ENCODE measurements at regions not wholly inside any gene's neighbourhood (a gene's known extent, or its start where the extent isn't known, plus 50 kb on each side); places are given as distances from the start of the nearest gene placed in this dataset.

DNA sequence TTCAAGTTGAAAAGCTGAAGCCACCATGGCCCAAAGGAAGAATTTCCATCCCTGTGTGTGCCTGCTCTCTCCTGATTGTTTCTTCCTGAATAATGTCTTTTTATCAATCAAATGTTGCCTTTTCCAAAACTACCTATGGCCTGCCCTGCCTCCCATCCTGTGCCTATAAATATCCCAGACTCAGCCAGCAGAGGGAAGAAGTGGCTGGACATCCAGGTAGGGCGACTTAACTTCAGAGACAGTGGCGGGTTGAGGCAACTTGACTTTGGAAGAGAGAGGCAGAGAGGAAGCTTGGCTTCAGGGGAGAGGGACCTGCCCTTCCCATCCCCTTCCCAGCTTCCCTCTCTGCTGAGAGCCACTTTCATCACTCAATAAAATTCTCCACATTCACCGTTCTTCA is 133.0 kb downstream of the LCA5 start:
- Mint-ChIP-seq H3K27ac (no peak overlapping the region), H3K9me3 (no peaks in the 10 kb centered on the region), H3K27me3 (ENCODE audit: insufficient read depth) (no peaks in the 10 kb centered on the region)

GRCh38 chr6:79403563-79403962 is 133.7 kb downstream of the LCA5 start:
- peaks cover 4% of the 10 kb centered on the region for H3K4me1 ChIP-seq (ENCODE audit: control insufficient read depth, insufficient read depth, low read length)
- no peaks in the 10 kb centered on the region for H3K27me3 ChIP-seq (ENCODE audit: control insufficient read depth, insufficient read depth, low read length, poor library complexity, severe bottlenecking)
- DNase-seq = no peak
- Mint-ChIP-seq H3K27me3 (ENCODE audit: insufficient read depth) (no peaks in the 10 kb centered on the region), H3K9me3 (no peaks in the 10 kb centered on the region), H3K4me1 (peaks cover 20% of the 10 kb centered on the region), H3K27ac (no peak overlapping the region), H3K36me3 (ENCODE audit: low read depth) (no peaks in the 10 kb centered on the region), H3K4me3 (no peak overlapping the region)
- H3K4me3 ChIP-seq (ENCODE audit: low read length) = no peak overlapping the region
- TF ChIP-seq, protein P1, sequence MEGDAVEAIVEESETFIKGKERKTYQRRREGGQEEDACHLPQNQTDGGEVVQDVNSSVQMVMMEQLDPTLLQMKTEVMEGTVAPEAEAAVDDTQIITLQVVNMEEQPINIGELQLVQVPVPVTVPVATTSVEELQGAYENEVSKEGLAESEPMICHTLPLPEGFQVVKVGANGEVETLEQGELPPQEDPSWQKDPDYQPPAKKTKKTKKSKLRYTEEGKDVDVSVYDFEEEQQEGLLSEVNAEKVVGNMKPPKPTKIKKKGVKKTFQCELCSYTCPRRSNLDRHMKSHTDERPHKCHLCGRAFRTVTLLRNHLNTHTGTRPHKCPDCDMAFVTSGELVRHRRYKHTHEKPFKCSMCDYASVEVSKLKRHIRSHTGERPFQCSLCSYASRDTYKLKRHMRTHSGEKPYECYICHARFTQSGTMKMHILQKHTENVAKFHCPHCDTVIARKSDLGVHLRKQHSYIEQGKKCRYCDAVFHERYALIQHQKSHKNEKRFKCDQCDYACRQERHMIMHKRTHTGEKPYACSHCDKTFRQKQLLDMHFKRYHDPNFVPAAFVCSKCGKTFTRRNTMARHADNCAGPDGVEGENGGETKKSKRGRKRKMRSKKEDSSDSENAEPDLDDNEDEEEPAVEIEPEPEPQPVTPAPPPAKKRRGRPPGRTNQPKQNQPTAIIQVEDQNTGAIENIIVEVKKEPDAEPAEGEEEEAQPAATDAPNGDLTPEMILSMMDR (conservative IDR thresholded peaks at IDR 0.05) = no peak
- WGBS, 2 experiments (ENCODE audit: insufficient coverage in 1 of 2, insufficient read length in 1 of 2) = 80 to 89% methylated on average over 1 of the region's 1 CpG
- no peak overlapping the region for H3K9ac ChIP-seq (ENCODE audit: extremely low read depth, low read length, poor library complexity, severe bottlenecking)
- peak overlapping the region; percentile 19 for H3K27ac ChIP-seq (ENCODE audit: low read depth, low read length)
- H3K9me3 ChIP-seq (ENCODE audit: control insufficient read depth, low read length) = no peaks in the 10 kb centered on the region
- H3K36me3 ChIP-seq (ENCODE audit: control insufficient read depth, insufficient read depth, low read length) = no peaks in the 10 kb centered on the region

More for the DNA sequence above, 133.0 kb downstream of the LCA5 start:
- Mint-ChIP-seq H3K4me3 (no peak overlapping the region), H3K36me3 (ENCODE audit: low read depth) (no peaks in the 10 kb centered on the region), H3K4me1 (peaks cover 19% of the 10 kb centered on the region)
- DNase-seq = peak; percentile 80
- Histone ChIP-seq H3K4me3 (ENCODE audit: low read length) (no peak overlapping the region), H3K36me3 (ENCODE audit: control insufficient read depth, insufficient read depth, low read length) (no peaks in the 10 kb centered on the region), H3K27me3 (ENCODE audit: control insufficient read depth, insufficient read depth, low read length, poor library complexity, severe bottlenecking) (no peaks in the 10 kb centered on the region), H3K27ac (ENCODE audit: low read depth, low read length) (no peak overlapping the region), H3K4me1 (ENCODE audit: control insufficient read depth, insufficient read depth, low read length) (peaks cover 4% of the 10 kb centered on the region), H3K9ac (ENCODE audit: extremely low read depth, low read length, poor library complexity, severe bottlenecking) (no peak overlapping the region), H3K9me3 (ENCODE audit: control insufficient read depth, low read length) (no peaks in the 10 kb centered on the region)
- WGBS, 2 experiments (ENCODE audit: insufficient coverage in 1 of 2, insufficient read length in 1 of 2) = 73% methylated on average over 3 of the region's 3 CpGs; no CpG with 5 or more reads in 1 of the 2 experiments
- TF ChIP-seq, protein P1 (conservative IDR thresholded peaks at IDR 0.05) = peak; percentile 69

GRCh38 chr6:79403086-79403485 is 134.1 kb downstream of the LCA5 start:
- H3K27ac Mint-ChIP-seq = no peak overlapping the region
- Histone ChIP-seq H3K27ac (ENCODE audit: low read depth, low read length) (no peak overlapping the region), H3K9ac (ENCODE audit: extremely low read depth, low read length, poor library complexity, severe bottlenecking) (no peak overlapping the region), H3K4me1 (ENCODE audit: control insufficient read depth, insufficient read depth, low read length) (peaks cover 4% of the 10 kb centered on the region), H3K36me3 (ENCODE audit: control insufficient read depth, insufficient read depth, low read length) (no peaks in the 10 kb centered on the region), H3K9me3 (ENCODE audit: control insufficient read depth, low read length) (no peaks in the 10 kb centered on the region), H3K4me3 (ENCODE audit: low read length) (no peak overlapping the region), H3K27me3 (ENCODE audit: control insufficient read depth, insufficient read depth, low read length, poor library complexity, severe bottlenecking) (no peaks in the 10 kb centered on the region)
- peaks cover 20% of the 10 kb centered on the region for H3K4me1 Mint-ChIP-seq
- no peak for DNase-seq
- H3K9me3 Mint-ChIP-seq = peaks cover 3% of the 10 kb centered on the region
- no peaks in the 10 kb centered on the region for H3K36me3 Mint-ChIP-seq (ENCODE audit: low read depth)
- TF ChIP-seq, protein P1 (conservative IDR thresholded peaks at IDR 0.05) = no peak
- H3K4me3 Mint-ChIP-seq = no peak overlapping the region
- no peaks in the 10 kb centered on the region for H3K27me3 Mint-ChIP-seq (ENCODE audit: insufficient read depth)

Measured in endodermal cell (in vitro differentiated cells).